ENCODE measurements at regions not wholly inside any gene's neighbourhood (a gene's known extent, or its start where the extent isn't known, plus 50 kb on each side); places are given as distances from the start of the nearest gene placed in this dataset.

- no peak for TF ChIP-seq GABPB1 (CRISPR knock-in tag; IDR thresholded peaks at IDR 0.05)
- TF ChIP-seq, protein P1, sequence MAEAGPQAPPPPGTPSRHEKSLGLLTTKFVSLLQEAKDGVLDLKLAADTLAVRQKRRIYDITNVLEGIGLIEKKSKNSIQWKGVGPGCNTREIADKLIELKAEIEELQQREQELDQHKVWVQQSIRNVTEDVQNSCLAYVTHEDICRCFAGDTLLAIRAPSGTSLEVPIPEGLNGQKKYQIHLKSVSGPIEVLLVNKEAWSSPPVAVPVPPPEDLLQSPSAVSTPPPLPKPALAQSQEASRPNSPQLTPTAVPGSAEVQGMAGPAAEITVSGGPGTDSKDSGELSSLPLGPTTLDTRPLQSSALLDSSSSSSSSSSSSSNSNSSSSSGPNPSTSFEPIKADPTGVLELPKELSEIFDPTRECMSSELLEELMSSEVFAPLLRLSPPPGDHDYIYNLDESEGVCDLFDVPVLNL (CRISPR knock-in tag; IDR thresholded peaks at IDR 0.05; ENCODE audit: borderline replicate concordance, low read depth) = no peak
These were observed 204.5 kb downstream of the TM2D1 start (continued) for GRCh38 chr1:61520401-61520800.

GRCh38 chr1:61519631-61520030, 205.3 kb downstream of the TM2D1 start:
- Mint-ChIP-seq H3K4me1 (no peaks in the 10 kb centered on the region), H3K36me3 (no peaks in the 10 kb centered on the region), H3K9me3 (no peaks in the 10 kb centered on the region), H3K27me3 (ENCODE audit: low read depth) (no peaks in the 10 kb centered on the region), H3K27ac (no peak overlapping the region), H3K4me3 (no peak overlapping the region)
- TF ChIP-seq NR2C2 (CRISPR knock-in tag; IDR thresholded peaks at IDR 0.05) (no peak), TEAD1 (CRISPR knock-in tag; IDR thresholded peaks at IDR 0.05) (no peak), ATF3 (CRISPR knock-in tag; conservative IDR thresholded peaks at IDR 0.05) (no peak), RORB (CRISPR knock-in tag; IDR thresholded peaks at IDR 0.05) (no peak), ATF2 (CRISPR knock-in tag; IDR thresholded peaks at IDR 0.05; ENCODE audit: borderline replicate concordance, low read depth) (no peak), MYBL2 (CRISPR knock-in tag; IDR thresholded peaks at IDR 0.05) (no peak), ZNF138 (CRISPR knock-in tag; conservative IDR thresholded peaks at IDR 0.05) (no peak)
- TF ChIP-seq, protein P2, sequence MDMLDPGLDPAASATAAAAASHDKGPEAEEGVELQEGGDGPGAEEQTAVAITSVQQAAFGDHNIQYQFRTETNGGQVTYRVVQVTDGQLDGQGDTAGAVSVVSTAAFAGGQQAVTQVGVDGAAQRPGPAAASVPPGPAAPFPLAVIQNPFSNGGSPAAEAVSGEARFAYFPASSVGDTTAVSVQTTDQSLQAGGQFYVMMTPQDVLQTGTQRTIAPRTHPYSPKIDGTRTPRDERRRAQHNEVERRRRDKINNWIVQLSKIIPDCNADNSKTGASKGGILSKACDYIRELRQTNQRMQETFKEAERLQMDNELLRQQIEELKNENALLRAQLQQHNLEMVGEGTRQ (CRISPR knock-in tag; IDR thresholded peaks at IDR 0.05) = no peak
- CTCF ChIA-PET = no interaction called here
- ATAC-seq = no peak
- POLR2A ChIA-PET = no interaction called here
- DNase-seq (ENCODE audit: low spot score) = no peak

GRCh38 chr1:61518670-61519400, 206.1 kb downstream of the TM2D1 start:
- H3K27ac Mint-ChIP-seq = no peak overlapping the region
- POLR2A ChIA-PET = no interaction called here
- ATAC-seq = no peak
- no peaks in the 10 kb centered on the region for H3K9me3 Mint-ChIP-seq
- no peak overlapping the region for H3K4me3 Mint-ChIP-seq
- no peak for TF ChIP-seq ZNF425 (CRISPR knock-in tag; conservative IDR thresholded peaks at IDR 0.05)
- no peak for TF ChIP-seq ETV6 (CRISPR knock-in tag; IDR thresholded peaks at IDR 0.05)
- no peak for TF ChIP-seq ZBTB21 (CRISPR knock-in tag; IDR thresholded peaks at IDR 0.05; ENCODE audit: borderline replicate concordance)
- TF ChIP-seq ATF2 (CRISPR knock-in tag; IDR thresholded peaks at IDR 0.05; ENCODE audit: borderline replicate concordance, low read depth) = no peak
- TF ChIP-seq, protein P3, sequence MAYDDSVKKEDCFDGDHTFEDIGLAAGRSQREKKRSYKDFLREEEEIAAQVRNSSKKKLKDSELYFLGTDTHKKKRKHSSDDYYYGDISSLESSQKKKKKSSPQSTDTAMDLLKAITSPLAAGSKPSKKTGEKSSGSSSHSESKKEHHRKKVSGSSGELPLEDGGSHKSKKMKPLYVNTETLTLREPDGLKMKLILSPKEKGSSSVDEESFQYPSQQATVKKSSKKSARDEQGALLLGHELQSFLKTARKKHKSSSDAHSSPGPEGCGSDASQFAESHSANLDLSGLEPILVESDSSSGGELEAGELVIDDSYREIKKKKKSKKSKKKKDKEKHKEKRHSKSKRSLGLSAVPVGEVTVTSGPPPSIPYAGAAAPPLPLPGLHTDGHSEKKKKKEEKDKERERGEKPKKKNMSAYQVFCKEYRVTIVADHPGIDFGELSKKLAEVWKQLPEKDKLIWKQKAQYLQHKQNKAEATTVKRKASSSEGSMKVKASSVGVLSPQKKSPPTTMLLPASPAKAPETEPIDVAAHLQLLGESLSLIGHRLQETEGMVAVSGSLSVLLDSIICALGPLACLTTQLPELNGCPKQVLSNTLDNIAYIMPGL (CRISPR knock-in tag; IDR thresholded peaks at IDR 0.05) = no peak
- CTCF ChIA-PET = no interaction called here
- DNase-seq (ENCODE audit: low spot score) = no peak
- H3K27me3 Mint-ChIP-seq (ENCODE audit: low read depth) = no peaks in the 10 kb centered on the region
- no peaks in the 10 kb centered on the region for H3K36me3 Mint-ChIP-seq
- no peaks in the 10 kb centered on the region for H3K4me1 Mint-ChIP-seq
